Glutamatergic neuron (in vitro differentiated cells): ENCODE measurements at regions not wholly inside any gene's neighbourhood (a gene's known extent, or its start where the extent isn't known, plus 50 kb on each side); places are given as distances from the start of the nearest gene placed in this dataset.
"Not testable (repeated sequence)": the region's sequence is repeated elsewhere in the genome, so short reads cannot be mapped to it uniquely, and the experiment has no call there.

ENCODE experiments used
- DNase-seq: peaks from one replicate; pipeline ENCODE4 v3.0.0; 2022
- H3K27ac Mint-ChIP-seq: one replicate; pipeline ENCODE4 v1.8.0; 2020; ENCODE audit warnings: mild to moderate bottlenecking, mixed read lengths, inconsistent platforms; ENCODE audit not compliant: unreplicated experiment
- H3K27me3 Mint-ChIP-seq: one replicate; pipeline ENCODE4 v1.8.0; 2020; ENCODE audit warnings: mild to moderate bottlenecking, moderate library complexity, mixed read lengths, inconsistent platforms; ENCODE audit not compliant: unreplicated experiment
- H3K36me3 Mint-ChIP-seq: one replicate; pipeline ENCODE4 v1.8.0; 2020; ENCODE audit warnings: mild to moderate bottlenecking, mixed read lengths, inconsistent platforms; ENCODE audit not compliant: unreplicated experiment
- H3K4me1 Mint-ChIP-seq: one replicate; pipeline ENCODE4 v1.8.0; 2020; ENCODE audit warnings: mild to moderate bottlenecking, low read depth, mixed read lengths, inconsistent platforms; ENCODE audit not compliant: unreplicated experiment
- H3K4me3 Mint-ChIP-seq: one replicate; pipeline ENCODE4 v1.8.0; 2020; ENCODE audit warnings: mild to moderate bottlenecking, mixed read lengths, inconsistent platforms; ENCODE audit not compliant: unreplicated experiment
- H3K9me3 Mint-ChIP-seq: one replicate; pipeline ENCODE4 v1.8.0; 2020; ENCODE audit warnings: mild to moderate bottlenecking, moderate library complexity, mixed read lengths, inconsistent platforms; ENCODE audit not compliant: unreplicated experiment
- TF ChIP-seq, protein P1 (sequence below): fragments of 200-600 bp; sonication (generic); IDR thresholded peaks from one replicate; pipeline ENCODE4 v1.5.0; 2021; ENCODE audit not compliant: partially characterized antibody, unreplicated experiment

- DNase-seq: no peak
- H3K4me1 Mint-ChIP-seq: no peaks in the 10 kb centered on the region
- no peak overlapping the region for H3K4me3 Mint-ChIP-seq
- no peak overlapping the region for H3K27ac Mint-ChIP-seq
- H3K27me3 Mint-ChIP-seq: peaks cover 2% of the 10 kb centered on the region
- H3K36me3 Mint-ChIP-seq: no peaks in the 10 kb centered on the region
- no peaks in the 10 kb centered on the region for H3K9me3 Mint-ChIP-seq
- TF ChIP-seq, protein P1, sequence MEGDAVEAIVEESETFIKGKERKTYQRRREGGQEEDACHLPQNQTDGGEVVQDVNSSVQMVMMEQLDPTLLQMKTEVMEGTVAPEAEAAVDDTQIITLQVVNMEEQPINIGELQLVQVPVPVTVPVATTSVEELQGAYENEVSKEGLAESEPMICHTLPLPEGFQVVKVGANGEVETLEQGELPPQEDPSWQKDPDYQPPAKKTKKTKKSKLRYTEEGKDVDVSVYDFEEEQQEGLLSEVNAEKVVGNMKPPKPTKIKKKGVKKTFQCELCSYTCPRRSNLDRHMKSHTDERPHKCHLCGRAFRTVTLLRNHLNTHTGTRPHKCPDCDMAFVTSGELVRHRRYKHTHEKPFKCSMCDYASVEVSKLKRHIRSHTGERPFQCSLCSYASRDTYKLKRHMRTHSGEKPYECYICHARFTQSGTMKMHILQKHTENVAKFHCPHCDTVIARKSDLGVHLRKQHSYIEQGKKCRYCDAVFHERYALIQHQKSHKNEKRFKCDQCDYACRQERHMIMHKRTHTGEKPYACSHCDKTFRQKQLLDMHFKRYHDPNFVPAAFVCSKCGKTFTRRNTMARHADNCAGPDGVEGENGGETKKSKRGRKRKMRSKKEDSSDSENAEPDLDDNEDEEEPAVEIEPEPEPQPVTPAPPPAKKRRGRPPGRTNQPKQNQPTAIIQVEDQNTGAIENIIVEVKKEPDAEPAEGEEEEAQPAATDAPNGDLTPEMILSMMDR: no peak
Observed at GRCh38 chr10:109647627-109648026, 275.7 kb downstream of the XPNPEP1 start.

- H3K36me3 Mint-ChIP-seq: no peaks in the 10 kb centered on the region
- H3K27ac Mint-ChIP-seq: no peak overlapping the region
- DNase-seq: no peak
- no peak overlapping the region for H3K4me3 Mint-ChIP-seq
- H3K27me3 Mint-ChIP-seq: no peaks in the 10 kb centered on the region
- no peaks in the 10 kb centered on the region for H3K4me1 Mint-ChIP-seq
- H3K9me3 Mint-ChIP-seq: no peaks in the 10 kb centered on the region
- TF ChIP-seq, protein P1: no peak
Observed at GRCh38 chr10:109633846-109634245, 289.5 kb downstream of the XPNPEP1 start.

- not testable (repeated sequence) for H3K9me3 Mint-ChIP-seq, H3K36me3 Mint-ChIP-seq, H3K4me3 Mint-ChIP-seq, H3K4me1 Mint-ChIP-seq, H3K27me3 Mint-ChIP-seq, H3K27ac Mint-ChIP-seq, DNase-seq
Observed at GRCh38 chr10:109633017-109633416, 290.3 kb downstream of the XPNPEP1 start.

GRCh38 chr10:109624939-109625338 is 298.4 kb downstream of the XPNPEP1 start:
- peaks cover 3% of the 10 kb centered on the region for H3K27me3 Mint-ChIP-seq
- DNase-seq: no peak
- no peak overlapping the region for H3K4me3 Mint-ChIP-seq
- TF ChIP-seq, protein P1: no peak
- H3K36me3 Mint-ChIP-seq: no peaks in the 10 kb centered on the region
- no peaks in the 10 kb centered on the region for H3K9me3 Mint-ChIP-seq
- no peaks in the 10 kb centered on the region for H3K4me1 Mint-ChIP-seq
- H3K27ac Mint-ChIP-seq: no peak overlapping the region

DNA sequence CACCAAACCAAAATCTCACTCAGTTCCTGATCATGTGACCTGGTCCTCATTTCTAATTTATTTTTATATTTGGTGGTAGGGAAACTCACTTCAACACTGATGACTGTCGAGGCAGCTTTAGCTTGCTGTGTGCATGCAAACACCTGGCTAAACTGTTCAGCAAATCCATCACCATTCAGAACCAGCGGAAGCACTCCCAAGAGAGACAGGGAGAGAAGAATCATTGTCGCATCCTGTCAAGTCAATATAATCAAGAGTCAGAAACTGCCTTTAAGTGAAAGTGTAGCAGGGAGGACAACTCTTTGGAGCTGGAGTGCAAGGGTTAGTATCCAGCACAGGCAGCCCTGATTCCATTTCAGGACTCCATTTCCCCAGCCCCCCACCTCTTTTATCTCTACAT is 300.7 kb downstream of the XPNPEP1 start:
- DNase-seq: no peak
- Mint-ChIP-seq H3K4me1 (no peaks in the 10 kb centered on the region), H3K9me3 (no peaks in the 10 kb centered on the region), H3K27ac (no peak overlapping the region), H3K36me3 (no peaks in the 10 kb centered on the region), H3K27me3 (peaks cover 3% of the 10 kb centered on the region), H3K4me3 (no peak overlapping the region)
- TF ChIP-seq, protein P1: no peak

- TF ChIP-seq, protein P1: no peak
- no peak overlapping the region for H3K4me3 Mint-ChIP-seq
- DNase-seq: no peak
- H3K36me3 Mint-ChIP-seq: no peaks in the 10 kb centered on the region
- H3K4me1 Mint-ChIP-seq: peaks cover 4% of the 10 kb centered on the region
- H3K27me3 Mint-ChIP-seq: peaks cover 3% of the 10 kb centered on the region
- H3K9me3 Mint-ChIP-seq: no peaks in the 10 kb centered on the region
- H3K27ac Mint-ChIP-seq: no peak overlapping the region
Observed at GRCh38 chr10:109620396-109620795, 302.9 kb downstream of the XPNPEP1 start.
